ENCODE measurements at regions not wholly inside any gene's neighbourhood (a gene's known extent, or its start where the extent isn't known, plus 50 kb on each side); places are given as distances from the start of the nearest gene placed in this dataset.

- Histone ChIP-seq H3F3A (replicated peaks; ENCODE audit: insufficient read depth) (no peaks in the 10 kb centered on the region), H4K20me1 (ENCODE audit: insufficient read depth) (no peaks in the 10 kb centered on the region), H3K4me1 (ENCODE audit: control insufficient read depth in 1 of 2, insufficient read depth in 2 of 2, low read depth in 1 of 2, low read length in 1 of 2) (no peaks in the 10 kb centered on the region), H2AFZ (ENCODE audit: low read depth) (no peak overlapping the region), H3K27ac (ENCODE audit: low read depth in 2 of 2, low read length in 1 of 2) (no peak overlapping the region), H3K4me3 (ENCODE audit: low read depth in 2 of 2, low read length in 1 of 2) (no peak overlapping the region), H3K36me3 (replicated peaks in 1 of 2; ENCODE audit: control insufficient read depth in 1 of 2, insufficient read depth in 2 of 2, low read length in 1 of 2) (no peaks in the 10 kb centered on the region), H3K4me2 (no peak overlapping the region), H3K79me2 (ENCODE audit: insufficient read depth) (no peaks in the 10 kb centered on the region), H3K9me2 (no peaks in the 10 kb centered on the region), H3K27me3 (ENCODE audit: insufficient read depth) (no peaks in the 10 kb centered on the region), H3K9ac (no peak overlapping the region), H3K9me3 (no peaks in the 10 kb centered on the region)
- WGBS (ENCODE audit: low lambda C conversion rate): 78% methylated on average over 3 of the region's 3 CpGs
- ChIA-PET POLR2A (no interaction called here), CTCF (no interaction called here)
- TF ChIP-seq TCF12 (IDR thresholded peaks at IDR 0.05) (no peak), POLR2AphosphoS5 (IDR thresholded peaks at IDR 0.05; ENCODE audit: low read depth, low read length) (no peak), RFX5 (IDR thresholded peaks at IDR 0.05; ENCODE audit: low read length) (no peak), NRF1 (IDR thresholded peaks at IDR 0.05; ENCODE audit: low read depth, low read length) (no peak), TEAD4 (IDR thresholded peaks at IDR 0.05; ENCODE audit: borderline replicate concordance, insufficient read depth) (no peak), RAD21 (IDR thresholded peaks at IDR 0.05; ENCODE audit: low read length) (no peak), RCOR1 (IDR thresholded peaks at IDR 0.05; ENCODE audit: low read length) (no peak), SMC3 (IDR thresholded peaks at IDR 0.05; ENCODE audit: low read depth, low read length) (no peak), SIN3A (IDR thresholded peaks at IDR 0.05; ENCODE audit: borderline replicate concordance, low read depth, low read length) (no peak), MXI1 (IDR thresholded peaks at IDR 0.05; ENCODE audit: low read depth, low read length) (no peak), IRF3 (IDR thresholded peaks at IDR 0.05; ENCODE audit: low read depth, low read length) (no peak), EZH2phosphoT487 (IDR thresholded peaks at IDR 0.05; ENCODE audit: borderline replicate concordance, low read depth) (no peak), GATA2 (CRISPR knock-in tag; IDR thresholded peaks at IDR 0.05) (no peak), ELF1 (IDR thresholded peaks at IDR 0.05) (no peak), YY1 (IDR thresholded peaks at IDR 0.05; ENCODE audit: low read depth) (no peak)
- TF ChIP-seq, protein P1, sequence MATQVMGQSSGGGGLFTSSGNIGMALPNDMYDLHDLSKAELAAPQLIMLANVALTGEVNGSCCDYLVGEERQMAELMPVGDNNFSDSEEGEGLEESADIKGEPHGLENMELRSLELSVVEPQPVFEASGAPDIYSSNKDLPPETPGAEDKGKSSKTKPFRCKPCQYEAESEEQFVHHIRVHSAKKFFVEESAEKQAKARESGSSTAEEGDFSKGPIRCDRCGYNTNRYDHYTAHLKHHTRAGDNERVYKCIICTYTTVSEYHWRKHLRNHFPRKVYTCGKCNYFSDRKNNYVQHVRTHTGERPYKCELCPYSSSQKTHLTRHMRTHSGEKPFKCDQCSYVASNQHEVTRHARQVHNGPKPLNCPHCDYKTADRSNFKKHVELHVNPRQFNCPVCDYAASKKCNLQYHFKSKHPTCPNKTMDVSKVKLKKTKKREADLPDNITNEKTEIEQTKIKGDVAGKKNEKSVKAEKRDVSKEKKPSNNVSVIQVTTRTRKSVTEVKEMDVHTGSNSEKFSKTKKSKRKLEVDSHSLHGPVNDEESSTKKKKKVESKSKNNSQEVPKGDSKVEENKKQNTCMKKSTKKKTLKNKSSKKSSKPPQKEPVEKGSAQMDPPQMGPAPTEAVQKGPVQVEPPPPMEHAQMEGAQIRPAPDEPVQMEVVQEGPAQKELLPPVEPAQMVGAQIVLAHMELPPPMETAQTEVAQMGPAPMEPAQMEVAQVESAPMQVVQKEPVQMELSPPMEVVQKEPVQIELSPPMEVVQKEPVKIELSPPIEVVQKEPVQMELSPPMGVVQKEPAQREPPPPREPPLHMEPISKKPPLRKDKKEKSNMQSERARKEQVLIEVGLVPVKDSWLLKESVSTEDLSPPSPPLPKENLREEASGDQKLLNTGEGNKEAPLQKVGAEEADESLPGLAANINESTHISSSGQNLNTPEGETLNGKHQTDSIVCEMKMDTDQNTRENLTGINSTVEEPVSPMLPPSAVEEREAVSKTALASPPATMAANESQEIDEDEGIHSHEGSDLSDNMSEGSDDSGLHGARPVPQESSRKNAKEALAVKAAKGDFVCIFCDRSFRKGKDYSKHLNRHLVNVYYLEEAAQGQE (IDR thresholded peaks at IDR 0.05; ENCODE audit: low read depth, low read length): no peak
- TF ChIP-seq, protein P2, sequence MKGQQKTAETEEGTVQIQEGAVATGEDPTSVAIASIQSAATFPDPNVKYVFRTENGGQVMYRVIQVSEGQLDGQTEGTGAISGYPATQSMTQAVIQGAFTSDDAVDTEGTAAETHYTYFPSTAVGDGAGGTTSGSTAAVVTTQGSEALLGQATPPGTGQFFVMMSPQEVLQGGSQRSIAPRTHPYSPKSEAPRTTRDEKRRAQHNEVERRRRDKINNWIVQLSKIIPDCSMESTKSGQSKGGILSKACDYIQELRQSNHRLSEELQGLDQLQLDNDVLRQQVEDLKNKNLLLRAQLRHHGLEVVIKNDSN (IDR thresholded peaks at IDR 0.05; ENCODE audit: borderline replicate concordance, low read depth): no peak
- TF ChIP-seq, protein P3, sequence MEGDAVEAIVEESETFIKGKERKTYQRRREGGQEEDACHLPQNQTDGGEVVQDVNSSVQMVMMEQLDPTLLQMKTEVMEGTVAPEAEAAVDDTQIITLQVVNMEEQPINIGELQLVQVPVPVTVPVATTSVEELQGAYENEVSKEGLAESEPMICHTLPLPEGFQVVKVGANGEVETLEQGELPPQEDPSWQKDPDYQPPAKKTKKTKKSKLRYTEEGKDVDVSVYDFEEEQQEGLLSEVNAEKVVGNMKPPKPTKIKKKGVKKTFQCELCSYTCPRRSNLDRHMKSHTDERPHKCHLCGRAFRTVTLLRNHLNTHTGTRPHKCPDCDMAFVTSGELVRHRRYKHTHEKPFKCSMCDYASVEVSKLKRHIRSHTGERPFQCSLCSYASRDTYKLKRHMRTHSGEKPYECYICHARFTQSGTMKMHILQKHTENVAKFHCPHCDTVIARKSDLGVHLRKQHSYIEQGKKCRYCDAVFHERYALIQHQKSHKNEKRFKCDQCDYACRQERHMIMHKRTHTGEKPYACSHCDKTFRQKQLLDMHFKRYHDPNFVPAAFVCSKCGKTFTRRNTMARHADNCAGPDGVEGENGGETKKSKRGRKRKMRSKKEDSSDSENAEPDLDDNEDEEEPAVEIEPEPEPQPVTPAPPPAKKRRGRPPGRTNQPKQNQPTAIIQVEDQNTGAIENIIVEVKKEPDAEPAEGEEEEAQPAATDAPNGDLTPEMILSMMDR (IDR thresholded peaks at IDR 0.05): no peak
- TF ChIP-seq, protein P4, sequence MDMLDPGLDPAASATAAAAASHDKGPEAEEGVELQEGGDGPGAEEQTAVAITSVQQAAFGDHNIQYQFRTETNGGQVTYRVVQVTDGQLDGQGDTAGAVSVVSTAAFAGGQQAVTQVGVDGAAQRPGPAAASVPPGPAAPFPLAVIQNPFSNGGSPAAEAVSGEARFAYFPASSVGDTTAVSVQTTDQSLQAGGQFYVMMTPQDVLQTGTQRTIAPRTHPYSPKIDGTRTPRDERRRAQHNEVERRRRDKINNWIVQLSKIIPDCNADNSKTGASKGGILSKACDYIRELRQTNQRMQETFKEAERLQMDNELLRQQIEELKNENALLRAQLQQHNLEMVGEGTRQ (IDR thresholded peaks at IDR 0.05; ENCODE audit: borderline replicate concordance, low read depth, low read length): no peak
- DNase-seq: no peak
Observed at GRCh38 chr2:160876765-160877164, 283.5 kb upstream of the TANK start.

Data from SK-N-SH (cell line).